SK-MEL-5 (cell line): ENCODE measurements at regions not wholly inside any gene's neighbourhood (a gene's known extent, or its start where the extent isn't known, plus 50 kb on each side); places are given as distances from the start of the nearest gene placed in this dataset.

Source experiments
- DNase-seq: peaks from one replicate; pipeline ENCODE4 v3.0.0-alpha.2; 2016; ENCODE audit warnings: low read depth, low spot score
- in situ Hi-C: cut with HindIII; loops from 2 replicates; pipeline ENCODE4 v1.10.0; 2016; ENCODE audit warnings: low sequenced_read_pairs, high pct_unique_total_duplicates, low pct_unique_long_range_greater_than_20kb

DNA sequence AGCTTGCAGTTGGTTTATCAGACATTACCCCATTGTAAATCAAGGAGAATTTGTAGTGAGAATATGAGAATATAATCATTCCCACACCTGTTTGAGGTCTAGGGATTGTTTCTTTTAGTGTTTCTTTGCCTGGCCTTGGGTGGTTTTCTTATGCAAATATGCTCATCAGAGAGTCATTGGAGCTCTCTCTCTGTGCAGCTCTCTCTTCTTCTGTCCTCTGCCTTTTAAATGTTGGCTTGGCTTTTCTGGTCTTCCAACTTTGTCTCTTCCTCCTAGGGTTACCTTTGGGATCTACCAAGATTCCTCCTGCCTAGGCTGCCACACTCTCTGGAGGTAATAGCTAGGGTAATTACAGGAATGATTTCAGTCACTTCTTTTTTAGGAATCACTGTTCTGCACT is 102.3 kb upstream of the ARSJ start:
- in situ Hi-C loops = no loop called here
- no peak for DNase-seq

DNA sequence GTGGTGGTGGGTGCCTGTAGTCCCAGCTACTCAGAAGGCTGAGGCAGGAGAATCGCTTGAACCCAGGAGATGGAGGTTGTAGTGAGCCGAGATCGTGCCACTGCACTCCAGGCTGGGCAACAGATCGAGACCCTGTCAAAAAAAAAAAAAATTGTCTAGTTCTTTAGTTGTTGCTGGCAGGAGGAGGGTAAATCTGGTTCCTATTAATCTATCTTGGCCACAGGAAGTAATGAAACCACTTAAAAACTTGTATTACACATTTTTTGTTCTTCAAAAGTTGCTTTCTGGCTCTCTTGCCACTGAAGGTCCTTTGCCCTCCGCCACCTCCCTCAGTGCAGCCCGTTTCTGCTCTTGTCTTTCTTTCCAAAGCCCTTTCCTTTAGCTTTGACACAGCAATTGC is 102.9 kb upstream of the ARSJ start:
- in situ Hi-C loops = no loop called here
- DNase-seq = no peak

DNA sequence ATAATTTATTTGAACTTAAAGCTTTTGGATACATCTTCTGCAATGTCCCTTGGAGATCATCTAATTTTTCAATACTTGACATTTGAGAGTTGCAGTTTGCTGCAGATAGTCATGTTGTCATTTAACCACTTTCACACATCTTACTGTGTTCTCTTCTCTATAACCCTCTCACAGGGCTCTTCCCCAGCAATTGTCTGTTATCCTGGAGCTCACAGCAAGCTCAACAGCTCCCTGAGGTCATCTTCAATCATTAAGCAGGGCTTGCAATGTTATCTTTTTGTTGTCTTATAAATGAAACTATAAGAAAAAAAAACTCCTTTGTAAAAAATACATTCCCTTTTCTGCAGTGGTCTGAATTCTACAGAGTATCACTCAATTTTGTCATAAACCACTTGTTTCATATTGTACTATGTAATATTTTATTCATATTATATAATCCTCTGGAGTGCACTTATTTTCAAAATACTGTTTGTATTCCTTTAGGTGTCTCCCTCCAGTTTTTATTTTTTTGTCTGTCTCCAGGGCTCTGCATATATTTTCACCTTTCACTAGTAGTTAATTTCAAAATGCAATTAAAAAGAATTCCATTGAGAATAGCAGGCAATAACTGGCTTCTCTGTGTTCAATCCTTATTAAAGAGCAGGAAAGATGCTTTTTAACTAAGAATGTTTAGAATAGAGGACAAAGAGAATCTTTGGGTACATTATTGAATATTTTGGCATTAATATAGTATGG is 106.3 kb upstream of the ARSJ start:
- in situ Hi-C loops = no loop called here
- DNase-seq = no peak

DNA sequence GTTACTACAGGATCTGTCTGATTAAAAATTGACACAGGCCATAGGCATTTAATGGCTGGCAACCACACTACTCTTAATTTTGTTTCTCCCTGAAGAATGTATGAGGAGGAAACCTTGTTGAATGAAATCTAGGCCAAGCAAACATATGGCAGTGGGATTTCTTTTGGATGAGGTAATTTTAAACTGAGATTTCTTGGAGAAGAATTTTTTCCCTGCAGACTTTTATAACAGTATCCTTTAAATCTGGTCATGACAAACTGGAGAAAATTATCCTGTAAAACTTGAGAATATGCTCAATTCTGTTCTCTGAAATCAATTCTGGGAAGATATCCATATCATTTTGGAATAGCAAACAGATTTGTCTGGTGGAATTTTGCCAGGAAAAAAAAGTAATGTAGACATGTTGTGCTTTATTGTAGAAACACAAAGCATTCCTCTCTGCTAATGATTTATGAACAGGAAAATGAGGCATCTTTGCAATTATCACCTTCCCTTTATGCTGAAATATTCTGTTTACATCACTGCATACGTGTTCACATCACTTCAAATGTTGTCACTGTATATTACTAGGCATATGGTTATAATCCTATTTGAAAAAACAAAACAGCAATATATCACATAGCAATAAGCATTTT is 108.3 kb upstream of the ARSJ start:
- DNase-seq = no peak
- in situ Hi-C loops = no loop called here

DNA sequence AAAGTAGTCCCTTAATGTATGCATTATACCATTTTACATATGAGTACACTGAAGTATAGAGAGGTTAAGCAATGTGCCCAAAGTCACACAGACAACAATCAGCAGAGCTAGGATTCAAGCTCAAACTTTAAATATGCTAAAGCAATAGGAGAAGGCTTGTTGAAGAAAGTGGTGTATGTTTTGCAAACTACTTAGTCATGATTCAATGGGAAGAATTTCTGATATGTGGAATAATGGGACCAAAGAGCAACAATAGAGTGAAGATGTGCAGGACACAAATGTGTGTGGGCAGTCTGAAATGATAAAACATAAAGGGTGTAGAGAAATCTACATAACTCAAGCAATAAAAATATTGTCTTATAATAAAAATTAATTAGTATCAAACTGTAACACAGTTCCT is 109.0 kb upstream of the ARSJ start:
- in situ Hi-C loops = no loop called here
- DNase-seq = no peak

DNA sequence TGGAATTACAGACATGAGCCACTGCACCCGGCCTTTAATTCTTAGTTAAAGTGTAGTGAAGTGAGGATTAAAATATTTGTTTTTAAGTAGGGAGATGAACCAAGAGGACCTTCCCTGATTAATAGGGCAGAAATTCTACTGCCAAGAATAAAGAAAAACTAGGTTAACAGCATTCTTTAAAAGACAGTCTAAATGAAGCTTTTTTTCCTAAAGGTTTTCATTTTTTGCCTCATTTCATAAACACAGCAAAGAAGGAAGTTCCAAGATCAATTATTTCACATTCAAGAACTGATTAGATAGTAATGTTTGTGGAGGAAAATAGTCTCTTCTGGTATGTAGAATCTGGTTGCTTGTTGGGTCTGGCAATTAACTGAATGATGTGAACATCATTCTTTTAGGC is 112.1 kb upstream of the ARSJ start:
- DNase-seq = no peak
- in situ Hi-C loops = no loop called here

DNA sequence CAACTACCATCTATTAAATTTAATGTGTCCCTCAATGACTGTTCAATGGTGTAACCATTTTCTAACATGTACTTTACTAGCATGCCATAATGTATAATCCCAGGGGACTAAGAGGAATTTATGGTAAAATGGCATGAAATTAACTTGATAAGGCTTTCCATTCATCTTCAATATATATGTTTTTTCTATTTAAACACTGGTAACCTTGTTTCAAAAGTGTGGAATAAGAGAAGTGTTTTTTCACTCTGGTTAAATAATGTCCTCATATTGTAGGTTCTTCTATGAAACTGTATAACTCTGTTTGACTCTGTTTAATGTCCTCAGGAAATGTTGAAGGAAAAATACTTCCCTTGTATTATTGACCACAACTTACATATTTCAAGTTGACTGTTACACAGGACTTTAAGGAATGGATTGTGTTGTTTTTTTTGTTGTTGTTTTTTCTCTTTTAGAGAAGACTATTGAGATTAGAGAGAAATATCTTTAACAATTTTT is 113.8 kb upstream of the ARSJ start:
- in situ Hi-C loops = no loop called here
- peak; percentile 93 for DNase-seq

DNA sequence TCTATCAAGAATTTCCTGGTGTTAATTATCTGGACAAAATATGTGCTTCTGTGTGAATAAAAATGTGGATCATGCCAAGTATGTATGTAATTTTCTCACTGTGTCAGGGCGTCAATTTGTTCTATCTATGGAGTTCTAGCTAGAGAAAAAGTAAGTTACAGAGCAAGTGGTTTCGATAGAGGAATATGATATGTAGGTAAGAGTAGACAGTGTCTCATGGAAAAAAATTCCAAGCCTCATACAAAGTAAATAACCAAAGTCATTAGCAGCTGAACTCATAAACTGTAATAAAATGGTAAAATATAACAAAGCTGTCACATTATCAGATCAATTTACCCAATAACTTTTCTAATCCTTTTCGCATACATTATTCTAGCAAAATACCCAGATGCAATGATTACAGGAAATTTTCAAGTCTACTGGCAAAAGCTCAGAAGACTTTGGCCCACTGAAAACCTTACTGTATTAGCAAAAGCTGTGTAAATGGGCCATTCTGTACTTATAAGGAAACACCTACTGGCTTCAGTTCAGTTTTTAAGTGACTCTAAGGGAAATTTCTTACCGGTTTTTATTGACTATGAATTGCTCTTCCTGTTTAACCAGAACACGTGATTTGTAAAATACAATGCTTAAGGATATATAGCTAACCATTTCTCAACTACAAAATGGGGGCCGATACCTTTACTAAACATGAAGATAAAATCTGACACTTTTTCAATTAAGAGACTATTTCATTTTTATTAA is 121.0 kb upstream of the ARSJ start:
- no peak for DNase-seq
- in situ Hi-C loops = no loop called here

DNA sequence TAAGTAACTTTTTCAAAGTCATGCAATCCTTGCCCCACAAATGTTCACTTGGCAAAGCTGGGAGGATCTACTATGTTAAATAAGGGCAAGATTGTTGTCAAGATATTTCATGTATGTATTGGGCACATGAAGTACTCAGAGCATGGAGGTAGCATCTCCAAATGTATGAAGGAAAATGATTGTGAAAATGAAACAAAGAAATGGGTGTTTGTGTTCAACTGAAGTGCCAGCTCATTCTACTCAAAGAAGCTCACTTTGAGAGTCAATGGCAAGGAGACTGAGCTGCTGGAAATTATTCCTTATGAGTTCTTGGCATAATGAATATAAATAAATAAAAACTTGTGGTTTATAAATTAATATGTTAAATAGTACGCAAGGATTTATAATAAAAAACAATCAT is 124.5 kb upstream of the ARSJ start:
- in situ Hi-C loops = no loop called here
- DNase-seq = peak; percentile 30

DNA sequence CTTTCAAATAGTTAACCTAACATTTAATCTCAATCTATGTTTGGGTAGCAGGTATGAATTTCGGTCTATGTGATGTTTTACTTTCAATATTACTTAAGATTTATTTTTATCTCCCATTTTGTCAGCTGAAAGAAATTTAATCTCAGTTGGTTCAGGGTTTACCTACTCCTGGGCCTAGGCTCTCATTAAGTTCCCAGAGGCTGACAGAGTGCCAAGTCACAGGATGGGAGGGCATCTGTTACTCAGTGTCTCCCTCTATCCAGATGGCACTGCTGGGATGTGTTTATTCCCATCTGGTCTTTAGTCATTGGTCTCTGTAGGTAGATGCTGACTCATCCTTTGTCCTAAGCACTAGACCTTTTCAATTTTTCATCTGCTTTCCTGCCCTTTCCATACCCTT is 129.4 kb upstream of the ARSJ start:
- in situ Hi-C loops = no loop called here
- peak; percentile 30 for DNase-seq

DNA sequence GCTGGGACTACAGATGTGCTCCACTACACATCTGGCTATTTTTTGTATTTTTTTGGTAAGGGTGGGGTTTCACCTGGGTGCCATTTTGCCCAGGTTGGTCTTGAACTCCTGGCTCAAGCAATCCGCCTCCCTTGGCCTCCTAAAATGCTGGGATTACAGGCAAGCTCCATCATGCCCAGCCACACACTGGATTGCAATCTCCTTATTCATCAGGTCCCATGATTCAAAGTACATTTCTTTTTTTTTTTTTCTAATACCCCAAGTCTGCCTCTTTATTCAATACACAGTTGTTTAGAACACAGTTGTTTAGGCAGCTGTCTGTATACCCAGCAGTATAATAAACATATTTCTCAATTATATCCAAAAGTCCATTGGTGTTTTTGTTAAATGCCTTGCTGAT is 130.3 kb upstream of the ARSJ start:
- DNase-seq = no peak
- in situ Hi-C loops = no loop called here

DNA sequence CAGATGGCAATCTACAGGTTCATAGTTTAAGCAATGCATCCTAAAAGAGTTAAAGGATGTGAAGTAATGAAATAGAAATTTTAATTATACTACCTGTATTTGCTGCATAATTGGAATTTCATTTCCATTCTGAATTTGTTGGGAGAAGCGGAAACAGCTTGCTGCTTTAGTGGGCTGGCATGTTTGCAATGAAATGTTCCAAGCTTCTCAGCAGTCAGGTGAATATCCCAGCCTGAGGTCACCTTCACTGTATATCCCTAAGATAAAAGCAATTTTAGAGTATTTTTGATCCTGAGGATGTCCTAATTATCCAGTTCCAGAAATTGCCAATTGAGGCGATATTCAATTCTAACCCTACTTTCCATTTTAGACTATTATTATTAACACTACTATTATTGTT is 136.1 kb upstream of the ARSJ start:
- in situ Hi-C loops = no loop called here
- no peak for DNase-seq

DNA sequence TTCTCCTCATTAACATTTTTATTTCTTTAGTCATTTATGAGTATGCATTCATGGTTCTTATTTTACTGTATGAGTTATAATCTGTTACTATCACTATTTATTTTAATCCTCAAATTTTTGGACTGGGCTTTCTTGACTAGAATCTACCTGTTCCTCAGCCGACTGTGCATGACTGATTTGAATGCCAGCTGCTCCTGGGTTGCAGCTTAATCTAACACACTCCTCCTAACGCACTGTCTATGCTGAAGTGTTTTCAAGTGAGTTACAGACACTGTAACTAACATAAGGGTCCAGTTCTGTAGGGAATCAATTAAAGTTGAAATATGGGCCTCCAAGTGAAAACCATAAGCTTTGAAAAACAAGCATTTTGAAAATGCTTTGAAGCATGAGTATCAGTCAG is 137.4 kb upstream of the ARSJ start:
- in situ Hi-C loops = no loop called here

DNA sequence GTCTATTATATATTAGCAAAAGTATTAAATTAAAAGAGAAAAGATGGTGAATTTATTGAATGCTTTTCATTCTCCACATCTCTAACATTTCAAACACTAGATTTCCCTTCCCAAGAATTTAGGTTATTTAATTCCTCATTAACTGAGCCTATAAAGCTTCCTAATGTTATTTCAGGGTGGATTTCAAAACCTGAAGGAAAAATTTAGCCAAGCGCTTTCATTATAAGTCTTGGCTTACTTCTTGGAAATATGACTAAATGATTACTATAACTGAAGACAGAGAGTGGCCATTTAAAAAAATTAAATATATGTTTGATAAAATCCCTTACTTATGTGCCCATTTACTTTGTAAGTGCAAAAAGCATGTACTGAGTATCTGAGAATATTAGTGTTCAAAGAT is 141.8 kb upstream of the ARSJ start:
- no peak for DNase-seq

More for the DNA sequence above, 137.4 kb upstream of the ARSJ start:
- DNase-seq = no peak

DNA sequence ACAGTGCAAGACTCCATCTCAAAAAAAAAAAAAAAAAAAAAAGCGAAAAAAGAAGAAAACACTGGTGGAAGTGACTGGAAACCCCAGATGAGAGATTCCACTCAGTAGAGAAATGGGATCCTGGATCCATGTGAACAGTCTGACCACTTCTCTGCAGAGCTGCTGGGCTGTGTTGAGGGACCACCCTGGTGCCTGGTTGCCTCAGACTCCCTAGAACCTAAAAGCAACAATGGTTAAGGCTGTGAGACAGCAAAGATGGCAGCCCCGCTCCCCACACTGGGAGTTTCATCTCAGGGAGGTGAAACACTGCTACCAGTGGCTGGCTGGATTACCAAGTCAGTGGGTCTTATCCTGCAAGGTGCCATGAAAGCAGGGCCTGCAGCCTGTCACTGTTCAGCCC is 152.8 kb upstream of the ARSJ start:
- in situ Hi-C loops = no loop called here
- no peak for DNase-seq

More for the DNA sequence above, 141.8 kb upstream of the ARSJ start:
- in situ Hi-C loops = no loop called here

DNA sequence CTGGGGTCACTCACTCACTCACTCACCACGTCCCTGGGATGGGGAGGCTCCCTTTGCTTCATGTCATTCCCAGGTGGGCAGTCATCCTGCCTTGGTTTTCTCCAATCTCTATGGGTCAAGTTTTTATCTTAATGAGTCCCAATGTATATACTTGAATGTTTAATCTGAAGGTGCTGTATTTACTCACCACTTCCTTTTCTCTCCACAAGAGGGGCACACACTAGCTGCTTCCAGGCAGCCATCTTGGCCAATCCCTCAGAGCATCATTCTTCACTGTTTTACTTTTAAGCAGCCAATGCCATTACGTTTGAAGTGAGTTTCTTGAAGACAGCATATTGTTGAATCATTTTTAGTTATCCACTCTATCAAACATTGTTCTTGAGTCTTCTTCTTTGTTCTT is 153.4 kb upstream of the ARSJ start:
- DNase-seq = peak; percentile 45

DNA sequence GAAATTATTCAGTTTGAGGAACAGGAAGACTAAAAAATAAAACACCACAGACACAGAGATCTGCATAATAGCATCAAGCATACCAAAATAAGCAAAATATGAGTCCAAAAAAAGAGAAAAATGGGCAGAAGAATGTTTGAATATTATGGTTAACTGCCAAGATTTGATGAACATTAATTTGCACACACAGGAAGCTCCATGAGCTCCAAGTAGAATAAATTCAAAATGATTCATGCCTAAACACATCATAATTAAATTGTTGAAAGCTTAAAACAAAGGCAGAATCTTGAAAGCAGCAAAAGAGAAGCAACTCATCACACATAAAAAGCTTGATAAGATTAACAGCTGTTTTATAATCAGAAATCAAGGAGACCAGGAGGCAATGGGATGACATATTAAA is 156.6 kb upstream of the ARSJ start:
- in situ Hi-C loops = no loop called here
- no peak for DNase-seq

More for the DNA sequence above, 153.4 kb upstream of the ARSJ start:
- in situ Hi-C loops = no loop called here

DNA sequence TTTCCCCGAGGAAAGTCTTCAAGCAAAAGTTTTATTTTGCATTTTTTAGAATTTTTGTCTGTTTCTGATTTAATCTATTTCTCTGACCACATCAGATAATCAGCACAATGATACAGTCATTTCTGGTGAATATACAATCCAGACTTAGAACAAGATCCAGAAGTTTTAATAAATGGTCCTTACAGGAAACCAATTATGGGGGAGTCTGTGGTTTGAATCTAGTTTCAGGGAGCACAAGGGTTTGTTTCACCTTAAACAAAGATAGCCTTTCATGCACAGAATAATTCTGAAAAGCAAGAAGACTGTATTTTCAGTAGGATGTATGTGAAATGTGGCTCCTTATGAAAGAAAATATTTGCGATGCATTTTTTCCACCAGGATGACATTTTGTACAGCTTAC is 158.5 kb upstream of the ARSJ start:
- peak; percentile 95 for DNase-seq
- in situ Hi-C loops = no loop called here
